ENCODE measurements at regions not wholly inside any gene's neighbourhood (a gene's known extent, or its start where the extent isn't known, plus 50 kb on each side); places are given as distances from the start of the nearest gene placed in this dataset.

GRCh38 chr13:63189712-63190111 is 1774.1 kb upstream of the PCDH20 start:
- Histone ChIP-seq H3K79me1 (ENCODE audit: low read length) (peaks cover 2% of the 10 kb centered on the region), H3K23ac (ENCODE audit: low read length) (no peak overlapping the region)

GRCh38 chr13:63184693-63185092 is 1769.0 kb upstream of the PCDH20 start:
- peaks cover 2% of the 10 kb centered on the region for H3K79me1 ChIP-seq (ENCODE audit: low read length)
- H3K27ac ChIP-seq (ENCODE audit: low read depth, low read length): no peak overlapping the region
- H3K4me3 ChIP-seq (ENCODE audit: low read depth, low read length): no peak overlapping the region
- no peak overlapping the region for H2AFZ ChIP-seq (ENCODE audit: insufficient read depth, low read length, poor library complexity)
- no peak overlapping the region for H3K23ac ChIP-seq (ENCODE audit: low read length)
- H3K9ac ChIP-seq (ENCODE audit: low read length): no peak overlapping the region
- H4K8ac ChIP-seq (ENCODE audit: low read depth, low read length): no peak overlapping the region
- no peak overlapping the region for H4K12ac ChIP-seq (ENCODE audit: low read depth, low read length)
- no peaks in the 10 kb centered on the region for H3K27me3 ChIP-seq (ENCODE audit: insufficient read depth, low read length)
- no peaks in the 10 kb centered on the region for H3K79me2 ChIP-seq (ENCODE audit: control insufficient read depth, insufficient read depth, low read length, poor library complexity)
- DNase-seq: peak; percentile 38 to 62
- no peaks in the 10 kb centered on the region for H3K36me3 ChIP-seq (ENCODE audit: control insufficient read depth in 1 of 2, insufficient read depth in 2 of 2, low read length in 2 of 2)
- no peak overlapping the region for H2BK120ac ChIP-seq (ENCODE audit: insufficient read depth, low read length, poor library complexity)
- H3K14ac ChIP-seq (ENCODE audit: low read length): no peak overlapping the region
- peaks cover 0 to 4% of the 10 kb centered on the region in 2 experiments for H3K4me1 ChIP-seq (ENCODE audit: control insufficient read depth in 1 of 2, insufficient read depth in 2 of 2, low read length in 2 of 2)
- no peak overlapping the region for H2AK5ac ChIP-seq (ENCODE audit: low read length)
- H2BK12ac ChIP-seq (ENCODE audit: low read length): no peak overlapping the region
- WGBS (ENCODE audit: extremely low coverage, insufficient coverage, insufficient read length): no CpG with 5 or more reads among the region's 2 CpGs
- no peak overlapping the region for H4K91ac ChIP-seq (ENCODE audit: low read depth, low read length)
- no peaks in the 10 kb centered on the region for H3K9me3 ChIP-seq (ENCODE audit: insufficient read depth, low read depth, low read length)
- H3K4me2 ChIP-seq (ENCODE audit: low read length): no peak overlapping the region
- H2BK5ac ChIP-seq (ENCODE audit: low read depth, low read length, poor library complexity): no peak overlapping the region
- H3K4ac ChIP-seq (ENCODE audit: low read depth, low read length): no peak overlapping the region
- H3K18ac ChIP-seq (ENCODE audit: low read length): no peak overlapping the region

More at GRCh38 chr13:63189712-63190111, 1774.1 kb upstream of the PCDH20 start:
- peak overlapping the region; percentile 13 for H2BK120ac ChIP-seq (ENCODE audit: insufficient read depth, low read length, poor library complexity)
- no peak overlapping the region for H2BK12ac ChIP-seq (ENCODE audit: low read length)
- no peaks in the 10 kb centered on the region for H3K9me3 ChIP-seq (ENCODE audit: insufficient read depth, low read depth, low read length)
- no peak overlapping the region for H3K14ac ChIP-seq (ENCODE audit: low read length)
- no peak overlapping the region for H4K12ac ChIP-seq (ENCODE audit: low read depth, low read length)
- H4K8ac ChIP-seq (ENCODE audit: low read depth, low read length): no peak overlapping the region
- no peak overlapping the region for H2AK5ac ChIP-seq (ENCODE audit: low read length)
- H3K4me1 ChIP-seq (ENCODE audit: control insufficient read depth in 1 of 2, insufficient read depth in 2 of 2, low read length in 2 of 2): peaks cover 0 to 6% of the 10 kb centered on the region in 2 experiments
- H3K9ac ChIP-seq (ENCODE audit: low read length): no peak overlapping the region
- H3K4ac ChIP-seq (ENCODE audit: low read depth, low read length): no peak overlapping the region
- no peaks in the 10 kb centered on the region for H3K27me3 ChIP-seq (ENCODE audit: insufficient read depth, low read length)
- no CpG with 5 or more reads among the region's 9 CpGs for WGBS (ENCODE audit: extremely low coverage, insufficient coverage, insufficient read length)
- no peak overlapping the region for H3K18ac ChIP-seq (ENCODE audit: low read length)
- no peak overlapping the region for H2BK5ac ChIP-seq (ENCODE audit: low read depth, low read length, poor library complexity)
- no peak overlapping the region for H3K4me2 ChIP-seq (ENCODE audit: low read length)
- H3K27ac ChIP-seq (ENCODE audit: low read depth, low read length): no peak overlapping the region
- peak overlapping the region; percentile 24 for H4K91ac ChIP-seq (ENCODE audit: low read depth, low read length)
- no peaks in the 10 kb centered on the region for H3K36me3 ChIP-seq (ENCODE audit: control insufficient read depth in 1 of 2, insufficient read depth in 2 of 2, low read length in 2 of 2)
- H2AFZ ChIP-seq (ENCODE audit: insufficient read depth, low read length, poor library complexity): no peak overlapping the region
- H3K79me2 ChIP-seq (ENCODE audit: control insufficient read depth, insufficient read depth, low read length, poor library complexity): no peaks in the 10 kb centered on the region
- DNase-seq: no peak
- no peak overlapping the region for H3K4me3 ChIP-seq (ENCODE audit: low read depth, low read length)

GRCh38 chr13:63175536-63175935 is 1759.9 kb upstream of the PCDH20 start:
- H3K14ac ChIP-seq (ENCODE audit: low read length): no peak overlapping the region
- H3K79me1 ChIP-seq (ENCODE audit: low read length): no peaks in the 10 kb centered on the region
- H3K23ac ChIP-seq (ENCODE audit: low read length): no peak overlapping the region
- no peak overlapping the region for H2BK12ac ChIP-seq (ENCODE audit: low read length)
- no peaks in the 10 kb centered on the region for H3K79me2 ChIP-seq (ENCODE audit: control insufficient read depth, insufficient read depth, low read length, poor library complexity)
- no peak overlapping the region for H4K8ac ChIP-seq (ENCODE audit: low read depth, low read length)
- H3K18ac ChIP-seq (ENCODE audit: low read length): no peak overlapping the region
- no peak overlapping the region for H4K91ac ChIP-seq (ENCODE audit: low read depth, low read length)
- H3K9me3 ChIP-seq (ENCODE audit: insufficient read depth, low read depth, low read length): no peaks in the 10 kb centered on the region
- H3K4me1 ChIP-seq (ENCODE audit: control insufficient read depth in 1 of 2, insufficient read depth in 2 of 2, low read length in 2 of 2): no peaks in the 10 kb centered on the region
- no peak overlapping the region for H3K4me2 ChIP-seq (ENCODE audit: low read length)
- H3K27me3 ChIP-seq (ENCODE audit: insufficient read depth, low read length): no peaks in the 10 kb centered on the region
- no peak overlapping the region for H2AFZ ChIP-seq (ENCODE audit: insufficient read depth, low read length, poor library complexity)
- no peak for DNase-seq
- no peak overlapping the region for H3K4ac ChIP-seq (ENCODE audit: low read depth, low read length)
- no peak overlapping the region for H2BK120ac ChIP-seq (ENCODE audit: insufficient read depth, low read length, poor library complexity)
- no peak overlapping the region for H2BK5ac ChIP-seq (ENCODE audit: low read depth, low read length, poor library complexity)
- no peak overlapping the region for H4K12ac ChIP-seq (ENCODE audit: low read depth, low read length)
- H3K36me3 ChIP-seq (ENCODE audit: control insufficient read depth in 1 of 2, insufficient read depth in 2 of 2, low read length in 2 of 2): no peaks in the 10 kb centered on the region
- H3K9ac ChIP-seq (ENCODE audit: low read length): no peak overlapping the region
- no peak overlapping the region for H3K4me3 ChIP-seq (ENCODE audit: low read depth, low read length)
- no peak overlapping the region for H2AK5ac ChIP-seq (ENCODE audit: low read length)
- H3K27ac ChIP-seq (ENCODE audit: low read depth, low read length): no peak overlapping the region

GRCh38 chr13:63167699-63168337 is 1752.2 kb upstream of the PCDH20 start:
- Histone ChIP-seq H3K27me3 (ENCODE audit: insufficient read depth, low read length) (no peaks in the 10 kb centered on the region), H2AFZ (ENCODE audit: insufficient read depth, low read length, poor library complexity) (no peak overlapping the region), H3K36me3 (ENCODE audit: control insufficient read depth in 1 of 2, insufficient read depth in 2 of 2, low read length in 2 of 2) (no peaks in the 10 kb centered on the region), H3K14ac (ENCODE audit: low read length) (no peak overlapping the region), H2AK5ac (ENCODE audit: low read length) (no peak overlapping the region), H4K8ac (ENCODE audit: low read depth, low read length) (no peak overlapping the region), H3K79me1 (ENCODE audit: low read length) (no peaks in the 10 kb centered on the region), H3K4me2 (ENCODE audit: low read length) (peak overlapping the region; percentile 36), H3K4me1 (ENCODE audit: control insufficient read depth in 1 of 2, insufficient read depth in 2 of 2, low read length in 2 of 2) (peaks cover 2 to 3% of the 10 kb centered on the region in 2 experiments), H3K9me3 (ENCODE audit: insufficient read depth, low read depth, low read length) (no peaks in the 10 kb centered on the region), H2BK5ac (ENCODE audit: low read depth, low read length, poor library complexity) (no peak overlapping the region), H3K18ac (ENCODE audit: low read length) (no peak overlapping the region), H3K9ac (ENCODE audit: low read length) (no peak overlapping the region), H3K4me3 (ENCODE audit: low read depth, low read length) (no peak overlapping the region), H3K23ac (ENCODE audit: low read length) (no peak overlapping the region), H2BK120ac (ENCODE audit: insufficient read depth, low read length, poor library complexity) (peak overlapping the region; percentile 6), H3K79me2 (ENCODE audit: control insufficient read depth, insufficient read depth, low read length, poor library complexity) (no peaks in the 10 kb centered on the region), H3K4ac (ENCODE audit: low read depth, low read length) (no peak overlapping the region), H4K91ac (ENCODE audit: low read depth, low read length) (no peak overlapping the region), H3K27ac (ENCODE audit: low read depth, low read length) (peak overlapping the region; percentile 41), H4K12ac (ENCODE audit: low read depth, low read length) (no peak overlapping the region), H2BK12ac (ENCODE audit: low read length) (no peak overlapping the region)
- no CpG with 5 or more reads among the region's 7 CpGs for WGBS (ENCODE audit: extremely low coverage, insufficient coverage, insufficient read length)
- DNase-seq: no peak
